ENCODE measurements at regions not wholly inside any gene's neighbourhood (a gene's known extent, or its start where the extent isn't known, plus 50 kb on each side); places are given as distances from the start of the nearest gene placed in this dataset.

DNA sequence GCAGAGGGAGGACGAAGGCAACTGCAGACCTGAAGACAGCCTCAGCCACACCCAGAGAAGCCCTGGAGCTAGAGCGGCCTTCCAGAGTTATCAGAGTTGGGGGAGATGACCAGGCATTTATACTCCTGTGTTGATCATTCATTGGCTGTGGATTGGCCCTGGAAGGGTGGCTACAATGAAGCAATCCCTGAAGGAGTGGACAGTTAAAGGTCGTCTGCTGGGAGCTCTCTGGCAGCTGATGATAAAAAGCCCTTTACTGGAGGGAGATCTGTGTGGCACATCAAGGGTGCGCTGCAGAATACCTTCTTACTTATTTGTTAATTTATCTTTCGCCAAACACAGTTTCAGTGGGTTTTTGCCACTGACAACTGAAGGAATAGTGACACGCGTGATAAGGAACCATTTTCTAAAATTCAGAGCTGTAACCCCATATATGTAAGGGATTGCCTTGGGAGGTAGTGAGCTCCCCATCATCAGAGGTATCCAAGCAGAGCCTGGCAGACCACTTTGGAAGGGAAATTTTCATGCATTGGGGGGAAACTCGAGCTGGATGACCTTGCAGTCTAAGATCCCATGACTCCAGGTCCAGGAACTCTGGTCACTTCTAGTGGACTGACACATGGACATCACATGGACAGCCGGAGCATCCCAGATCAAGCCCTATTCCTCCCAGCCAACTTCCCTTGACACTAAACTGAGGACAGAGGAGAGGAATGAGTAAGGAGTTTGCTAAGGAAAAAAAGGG, 126.4 kb upstream of the GADD45A start:
- Histone ChIP-seq H3K27ac (ENCODE audit: insufficient read length, low read depth, low read length) (no peak overlapping the region), H2BK15ac (ENCODE audit: low read depth, low read length) (no peak overlapping the region), H4K20me1 (ENCODE audit: control insufficient read depth, insufficient read depth, insufficient read length) (no peaks in the 10 kb centered on the region), H2BK12ac (ENCODE audit: insufficient read length, low read depth, low read length) (no peak overlapping the region), H3K4ac (ENCODE audit: low read depth, low read length) (no peak overlapping the region), H3K4me1 (ENCODE audit: insufficient read depth, low read length) (no peaks in the 10 kb centered on the region), H4K8ac (replicated peaks; ENCODE audit: insufficient read length, low read depth, low read length) (no peak overlapping the region), H3K23me2 (ENCODE audit: insufficient read length, low read depth, low read length, poor library complexity, severe bottlenecking) (no peaks in the 10 kb centered on the region), H3K23ac (ENCODE audit: insufficient read length, low read depth, low read length) (no peak overlapping the region), H4K5ac (ENCODE audit: insufficient read length, low read depth, low read length) (no peak overlapping the region), H2AFZ (ENCODE audit: low read length) (no peak overlapping the region), H3K79me1 (ENCODE audit: insufficient read depth, low read depth, low read length, poor library complexity, severe bottlenecking) (no peaks in the 10 kb centered on the region), H3K56ac (ENCODE audit: insufficient read length, low read depth, low read length) (no peak overlapping the region), H3K14ac (ENCODE audit: insufficient read depth, low read length) (no peak overlapping the region), H2AK5ac (ENCODE audit: insufficient read length, low read length) (no peak overlapping the region), H3K9me3 (ENCODE audit: control insufficient read depth, low read depth, low read length) (no peaks in the 10 kb centered on the region), H3T11ph (ENCODE audit: low read length) (no peak overlapping the region), H3K18ac (ENCODE audit: insufficient read length, low read depth, low read length) (no peak overlapping the region), H2BK120ac (ENCODE audit: low read depth, low read length, poor library complexity, severe bottlenecking) (no peak overlapping the region), H2BK20ac (ENCODE audit: low read depth, low read length, poor library complexity, severe bottlenecking) (no peak overlapping the region), H3K79me2 (ENCODE audit: insufficient read depth, low read length) (no peaks in the 10 kb centered on the region), H2BK5ac (ENCODE audit: insufficient read length, low read length) (no peak overlapping the region), H4K91ac (ENCODE audit: insufficient read length, low read depth, low read length) (no peak overlapping the region), H3K9ac (ENCODE audit: extremely low read depth, insufficient read length, low read length) (no peak overlapping the region), H3K4me2 (ENCODE audit: insufficient read depth, insufficient read length, low read length) (no peak overlapping the region), H3K27me3 (ENCODE audit: insufficient read depth, low read length) (peaks cover under 1% of the 10 kb centered on the region; the same call in 1 of the 2 replicates)
- 0 out of 7 replicates have a peak overlapping the region, but pooled peaks of 1 of the 3 experiments have one; percentile 21 for H3K27ac Mint-ChIP-seq
- 0 out of 4 replicates have a peak, but pooled peaks cover 0 to 6% of the 10 kb centered on the region in 2 experiments for H3K4me1 Mint-ChIP-seq
- no CpG with 5 or more reads among the region's 9 CpGs for WGBS (ENCODE audit: extremely low coverage, insufficient read length, low lambda C conversion rate)
- no peak for DNase-seq
- no peak overlapping the region for H3K4me3 Mint-ChIP-seq
- no peaks in the 10 kb centered on the region for H3K36me3 Mint-ChIP-seq (ENCODE audit: insufficient read depth in 1 of 3, low read depth in 3 of 3)
- TF ChIP-seq, protein P1, sequence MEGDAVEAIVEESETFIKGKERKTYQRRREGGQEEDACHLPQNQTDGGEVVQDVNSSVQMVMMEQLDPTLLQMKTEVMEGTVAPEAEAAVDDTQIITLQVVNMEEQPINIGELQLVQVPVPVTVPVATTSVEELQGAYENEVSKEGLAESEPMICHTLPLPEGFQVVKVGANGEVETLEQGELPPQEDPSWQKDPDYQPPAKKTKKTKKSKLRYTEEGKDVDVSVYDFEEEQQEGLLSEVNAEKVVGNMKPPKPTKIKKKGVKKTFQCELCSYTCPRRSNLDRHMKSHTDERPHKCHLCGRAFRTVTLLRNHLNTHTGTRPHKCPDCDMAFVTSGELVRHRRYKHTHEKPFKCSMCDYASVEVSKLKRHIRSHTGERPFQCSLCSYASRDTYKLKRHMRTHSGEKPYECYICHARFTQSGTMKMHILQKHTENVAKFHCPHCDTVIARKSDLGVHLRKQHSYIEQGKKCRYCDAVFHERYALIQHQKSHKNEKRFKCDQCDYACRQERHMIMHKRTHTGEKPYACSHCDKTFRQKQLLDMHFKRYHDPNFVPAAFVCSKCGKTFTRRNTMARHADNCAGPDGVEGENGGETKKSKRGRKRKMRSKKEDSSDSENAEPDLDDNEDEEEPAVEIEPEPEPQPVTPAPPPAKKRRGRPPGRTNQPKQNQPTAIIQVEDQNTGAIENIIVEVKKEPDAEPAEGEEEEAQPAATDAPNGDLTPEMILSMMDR (conservative IDR thresholded peaks at IDR 0.05): no peak
- peaks cover 13% of the 10 kb centered on the region for H3K27me3 Mint-ChIP-seq (ENCODE audit: low read depth)
- no peaks in the 10 kb centered on the region for H3K9me3 Mint-ChIP-seq

All from H9 (cell line).